ENCODE measurements at regions not wholly inside any gene's neighbourhood (a gene's known extent, or its start where the extent isn't known, plus 50 kb on each side); places are given as distances from the start of the nearest gene placed in this dataset.
"Not testable (repeated sequence)": the region's sequence is repeated elsewhere in the genome, so short reads cannot be mapped to it uniquely, and the experiment has no call there.

- CTCF ChIA-PET; H3K4me1 Mint-ChIP-seq; H3K4me3 ChIP-seq (ENCODE audit: low read length); H3K27ac Mint-ChIP-seq; H3K4me3 Mint-ChIP-seq; H3K27me3 Mint-ChIP-seq; H3K4me1 ChIP-seq (ENCODE audit: control insufficient read depth in 2 of 2, insufficient read depth in 2 of 2, low read length in 2 of 2); H3K36me3 Mint-ChIP-seq; H3K36me3 ChIP-seq (ENCODE audit: control insufficient read depth in 2 of 3, insufficient read depth in 3 of 3, low read length in 3 of 3); intact Hi-C loops (cut with micrococcal nuclease); H3K27ac ChIP-seq (ENCODE audit: low read depth, low read length); H3K27me3 ChIP-seq (ENCODE audit: control insufficient read depth in 2 of 2, insufficient read depth in 2 of 2, low read length in 2 of 2); H3K9me3 ChIP-seq (ENCODE audit: control insufficient read depth in 2 of 3, low read length in 3 of 3); DNase-seq; POLR2A ChIA-PET: not testable (repeated sequence)
- peak; percentile 22 for ATAC-seq
- peaks cover 0 to 11% (median 5%) of the 10 kb centered on the region in 11 donors for H3K9me3 Mint-ChIP-seq
Measured at GRCh38 chr2:90298983-90299382, 1607.5 kb downstream of the RPIA start.

GRCh38 chr2:90322982-90323381 lies 1631.5 kb downstream of the RPIA start:
- Mint-ChIP-seq H3K4me3 (peak overlapping the region in 9 of 10 donors; percentile 59 to 85 (median 76)), H3K27ac (peak overlapping the region in 4 of 9 donors; percentile 63 to 89 (median 74)), H3K27me3 (peaks cover 5 to 16% (median 6%) of the 10 kb centered on the region in 5 donors)
- H3K4me3 ChIP-seq (ENCODE audit: low read length); CTCF ChIA-PET; H3K36me3 Mint-ChIP-seq; H3K4me1 ChIP-seq (ENCODE audit: control insufficient read depth in 2 of 2, insufficient read depth in 2 of 2, low read length in 2 of 2); H3K4me1 Mint-ChIP-seq; POLR2A ChIA-PET; DNase-seq; H3K9me3 Mint-ChIP-seq; H3K36me3 ChIP-seq (ENCODE audit: control insufficient read depth in 2 of 3, insufficient read depth in 3 of 3, low read length in 3 of 3); H3K27ac ChIP-seq (ENCODE audit: low read depth, low read length); intact Hi-C loops (cut with micrococcal nuclease); H3K27me3 ChIP-seq (ENCODE audit: control insufficient read depth in 2 of 2, insufficient read depth in 2 of 2, low read length in 2 of 2); ATAC-seq; H3K9me3 ChIP-seq (ENCODE audit: control insufficient read depth in 2 of 3, low read length in 3 of 3): not testable (repeated sequence)

GRCh38 chr2:90323612-90324558 lies 1632.4 kb downstream of the RPIA start:
- CTCF ChIA-PET; H3K36me3 ChIP-seq (ENCODE audit: control insufficient read depth in 2 of 3, insufficient read depth in 3 of 3, low read length in 3 of 3); POLR2A ChIA-PET; H3K27me3 ChIP-seq (ENCODE audit: control insufficient read depth in 2 of 2, insufficient read depth in 2 of 2, low read length in 2 of 2); H3K9me3 Mint-ChIP-seq; H3K27ac ChIP-seq (ENCODE audit: low read depth, low read length); intact Hi-C loops (cut with micrococcal nuclease); H3K9me3 ChIP-seq (ENCODE audit: control insufficient read depth in 2 of 3, low read length in 3 of 3); H3K4me3 ChIP-seq (ENCODE audit: low read length); H3K36me3 Mint-ChIP-seq; DNase-seq; ATAC-seq; H3K4me1 ChIP-seq (ENCODE audit: control insufficient read depth in 2 of 2, insufficient read depth in 2 of 2, low read length in 2 of 2); H3K4me1 Mint-ChIP-seq: not testable (repeated sequence)
- H3K27ac Mint-ChIP-seq = peak overlapping the region in 1 of 9 donors; percentile 58
- peaks cover 5 to 16% (median 6%) of the 10 kb centered on the region in 5 donors for H3K27me3 Mint-ChIP-seq
- H3K4me3 Mint-ChIP-seq = peak overlapping the region in 6 of 10 donors; percentile 14 to 78 (median 56)

- H3K27me3 ChIP-seq (ENCODE audit: control insufficient read depth in 2 of 2, insufficient read depth in 2 of 2, low read length in 2 of 2); H3K9me3 Mint-ChIP-seq; H3K4me3 ChIP-seq (ENCODE audit: low read length); H3K36me3 ChIP-seq (ENCODE audit: control insufficient read depth in 2 of 3, insufficient read depth in 3 of 3, low read length in 3 of 3); intact Hi-C loops (cut with micrococcal nuclease); H3K4me1 Mint-ChIP-seq; DNase-seq; CTCF ChIA-PET; H3K9me3 ChIP-seq (ENCODE audit: control insufficient read depth in 2 of 3, low read length in 3 of 3); H3K4me1 ChIP-seq (ENCODE audit: control insufficient read depth in 2 of 2, insufficient read depth in 2 of 2, low read length in 2 of 2); POLR2A ChIA-PET; H3K27ac Mint-ChIP-seq; ATAC-seq; H3K36me3 Mint-ChIP-seq; H3K27ac ChIP-seq (ENCODE audit: low read depth, low read length): not testable (repeated sequence)
- H3K27me3 Mint-ChIP-seq = peaks cover 5 to 16% (median 6%) of the 10 kb centered on the region in 5 donors
- peak overlapping the region in 1 of 10 donors; percentile 29 for H3K4me3 Mint-ChIP-seq
Measured at GRCh38 chr2:90324672-90325071, 1633.2 kb downstream of the RPIA start.

GRCh38 chr2:90325796-90326353 lies 1634.4 kb downstream of the RPIA start:
- H3K4me3 Mint-ChIP-seq = peak overlapping the region in 1 of 10 donors; percentile 67
- ATAC-seq; DNase-seq; H3K27ac ChIP-seq (ENCODE audit: low read depth, low read length); intact Hi-C loops (cut with micrococcal nuclease); POLR2A ChIA-PET; H3K4me1 Mint-ChIP-seq; H3K27ac Mint-ChIP-seq; H3K9me3 ChIP-seq (ENCODE audit: control insufficient read depth in 2 of 3, low read length in 3 of 3); H3K27me3 ChIP-seq (ENCODE audit: control insufficient read depth in 2 of 2, insufficient read depth in 2 of 2, low read length in 2 of 2); CTCF ChIA-PET; H3K36me3 ChIP-seq (ENCODE audit: control insufficient read depth in 2 of 3, insufficient read depth in 3 of 3, low read length in 3 of 3); H3K9me3 Mint-ChIP-seq; H3K36me3 Mint-ChIP-seq; H3K4me3 ChIP-seq (ENCODE audit: low read length); H3K4me1 ChIP-seq (ENCODE audit: control insufficient read depth in 2 of 2, insufficient read depth in 2 of 2, low read length in 2 of 2): not testable (repeated sequence)
- H3K27me3 Mint-ChIP-seq = peaks cover 5 to 15% (median 6%) of the 10 kb centered on the region in 5 donors

- intact Hi-C loops (cut with micrococcal nuclease); CTCF ChIA-PET; H3K4me3 ChIP-seq (ENCODE audit: low read length); DNase-seq; POLR2A ChIA-PET; H3K27ac ChIP-seq (ENCODE audit: low read depth, low read length); H3K27ac Mint-ChIP-seq; ATAC-seq; H3K9me3 ChIP-seq (ENCODE audit: control insufficient read depth in 2 of 3, low read length in 3 of 3); H3K4me3 Mint-ChIP-seq; H3K4me1 ChIP-seq (ENCODE audit: control insufficient read depth in 2 of 2, insufficient read depth in 2 of 2, low read length in 2 of 2); H3K4me1 Mint-ChIP-seq; H3K36me3 ChIP-seq (ENCODE audit: control insufficient read depth in 2 of 3, insufficient read depth in 3 of 3, low read length in 3 of 3); H3K27me3 ChIP-seq (ENCODE audit: control insufficient read depth in 2 of 2, insufficient read depth in 2 of 2, low read length in 2 of 2); H3K27me3 Mint-ChIP-seq; H3K36me3 Mint-ChIP-seq: not testable (repeated sequence)
- peaks cover 0 to 12% (median 6%) of the 10 kb centered on the region in 11 donors for H3K9me3 Mint-ChIP-seq
Measured at GRCh38 chr2:90355546-90355945, 1664.1 kb downstream of the RPIA start.

GRCh38 chr2:90359344-90359743 lies 1667.9 kb downstream of the RPIA start:
- peak in 1 of 9 donors; percentile 5 for DNase-seq
- H3K27ac ChIP-seq (ENCODE audit: low read depth, low read length); H3K4me3 ChIP-seq (ENCODE audit: low read length); H3K9me3 Mint-ChIP-seq; H3K4me3 Mint-ChIP-seq; intact Hi-C loops (cut with micrococcal nuclease); H3K4me1 ChIP-seq (ENCODE audit: control insufficient read depth in 2 of 2, insufficient read depth in 2 of 2, low read length in 2 of 2); H3K9me3 ChIP-seq (ENCODE audit: control insufficient read depth in 2 of 3, low read length in 3 of 3); H3K27me3 Mint-ChIP-seq; H3K27ac Mint-ChIP-seq; CTCF ChIA-PET; H3K36me3 Mint-ChIP-seq; H3K36me3 ChIP-seq (ENCODE audit: control insufficient read depth in 2 of 3, insufficient read depth in 3 of 3, low read length in 3 of 3); H3K27me3 ChIP-seq (ENCODE audit: control insufficient read depth in 2 of 2, insufficient read depth in 2 of 2, low read length in 2 of 2); POLR2A ChIA-PET; ATAC-seq; H3K4me1 Mint-ChIP-seq: not testable (repeated sequence)
